H1 (cell line): ENCODE measurements at regions not wholly inside any gene's neighbourhood (a gene's known extent, or its start where the extent isn't known, plus 50 kb on each side); places are given as distances from the start of the nearest gene placed in this dataset.

Experiments used
- CREB1 ChIP-seq: IDR thresholded peaks from 2 replicates; pipeline ENCODE4 v1.6.1; 2012; ENCODE audit warnings: inconsistent platforms
- CTBP2 ChIP-seq: IDR thresholded peaks from 2 replicates; pipeline ENCODE4 v1.7.0; 2011; ENCODE audit warnings: borderline replicate concordance, mild to moderate bottlenecking, moderate library complexity, mixed read lengths, low read length; ENCODE audit not compliant: insufficient read depth, insufficient read length
- KDM5A ChIP-seq: fragments of 200-600 bp; IDR thresholded peaks from 2 replicates; pipeline ENCODE4 v1.7.1; 2012; ENCODE audit warnings: mild to moderate bottlenecking, low read length, inconsistent platforms, mixed read lengths
- SP1 ChIP-seq: IDR thresholded peaks from 2 replicates; pipeline ENCODE4 v1.6.1; 2011; ENCODE audit warnings: low read depth, low read length
- SRF ChIP-seq: IDR thresholded peaks from 2 replicates; pipeline ENCODE4 v1.6.1; 2011; ENCODE audit warnings: mild to moderate bottlenecking, low read depth, low read length, moderate library complexity

- TF ChIP-seq KDM5A (no peak), SRF (no peak), CREB1 (no peak), CTBP2 (no peak), SP1 (no peak)
Observed at GRCh38 chr16:50470687-50471086, 77.5 kb upstream of the NKD1 start (continued).
